GM04504 (cell line): ENCODE measurements at regions not wholly inside any gene's neighbourhood (a gene's known extent, or its start where the extent isn't known, plus 50 kb on each side); places are given as distances from the start of the nearest gene placed in this dataset.

ENCODE experiments used
- DNase-seq: peaks from one replicate; pipeline ENCODE4 v3.0.0-alpha.2; 2012; ENCODE audit warnings: low read depth

GRCh38 chr4:173839865-173840264 is 309.8 kb upstream of the HAND2 start:
- no peak for DNase-seq

DNA sequence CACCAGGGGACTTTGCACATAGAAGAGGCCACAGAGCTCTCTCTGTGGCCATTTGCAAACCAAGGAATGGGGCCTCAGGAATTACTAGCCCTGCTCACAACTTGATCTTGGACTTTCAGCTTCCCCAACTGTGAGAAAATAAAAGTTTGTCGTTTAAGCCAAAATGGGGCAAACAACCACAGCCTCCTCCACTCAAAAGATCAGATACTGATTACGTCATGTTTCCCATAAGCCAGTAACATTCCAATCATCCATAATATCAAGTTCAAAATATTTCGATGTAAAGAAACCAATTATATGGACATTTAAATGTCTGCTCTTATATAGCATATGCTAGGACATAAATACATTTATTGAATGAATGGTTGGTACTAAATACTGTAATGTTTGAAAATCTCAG is 307.5 kb upstream of the HAND2 start:
- no peak for DNase-seq

GRCh38 chr4:173835903-173836302 is 305.9 kb upstream of the HAND2 start:
- DNase-seq = peak; percentile 8

DNA sequence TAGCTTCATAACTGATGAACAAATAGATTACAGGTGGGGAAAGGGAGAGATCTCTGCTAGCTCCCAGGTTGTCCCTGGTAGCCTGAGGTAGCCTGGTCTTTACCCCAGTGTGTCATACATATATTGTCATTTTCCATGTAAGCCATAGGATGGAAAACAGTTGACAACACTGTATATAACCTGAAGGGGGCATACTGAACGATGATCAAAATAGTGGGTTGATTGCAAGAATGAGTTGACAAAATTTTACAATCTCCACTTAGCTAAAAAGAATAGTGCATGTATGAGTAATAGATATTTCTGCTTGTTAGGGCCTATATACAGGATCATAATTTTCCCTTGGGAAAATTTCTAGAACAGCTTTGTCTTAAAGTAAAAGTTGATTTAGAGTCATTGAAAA is 304.1 kb upstream of the HAND2 start:
- no peak for DNase-seq

DNA sequence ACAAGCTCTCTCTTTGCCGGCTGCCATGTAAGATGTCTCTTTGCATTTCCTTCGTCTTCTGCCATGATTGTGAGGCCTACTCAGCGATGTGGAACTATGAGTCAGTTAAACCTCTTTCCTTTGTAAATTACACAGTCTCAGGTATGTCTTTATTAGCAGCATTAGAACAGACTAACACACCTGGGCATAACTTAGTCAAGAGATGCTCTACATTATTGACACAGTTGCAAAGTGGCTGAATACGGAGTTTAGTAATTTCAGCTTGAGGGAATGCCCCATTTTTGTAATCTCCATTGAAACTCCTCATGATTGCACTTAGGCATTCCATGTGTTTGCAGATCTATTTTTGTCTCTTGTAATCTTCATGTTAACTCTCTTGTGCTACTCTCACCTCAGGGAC is 299.5 kb upstream of the HAND2 start:
- no peak for DNase-seq

- no peak for DNase-seq
Measured at GRCh38 chr4:173827707-173828106, 297.7 kb upstream of the HAND2 start.

- peak; percentile 50 for DNase-seq
Measured at GRCh38 chr4:173821876-173822275, 291.8 kb upstream of the HAND2 start.

DNA sequence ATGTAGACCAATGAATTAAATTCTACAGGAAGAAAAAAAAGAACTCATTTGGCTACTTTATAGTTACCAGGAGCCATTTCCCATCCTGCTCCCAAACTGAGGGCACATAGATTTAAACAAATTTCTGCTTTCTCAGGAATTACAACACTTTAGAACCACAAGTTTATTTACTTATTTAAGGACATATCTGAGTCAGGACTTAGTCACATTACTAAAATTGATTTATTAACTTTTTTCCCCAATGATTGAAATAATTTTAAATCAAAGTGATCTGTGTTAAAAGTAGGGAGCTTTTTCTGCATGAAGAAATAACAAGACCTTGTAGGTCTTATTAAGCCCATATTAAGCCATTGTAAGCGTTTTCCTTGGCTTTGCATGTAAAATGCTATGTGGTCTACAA is 291.0 kb upstream of the HAND2 start:
- DNase-seq = peak; percentile 20

DNA sequence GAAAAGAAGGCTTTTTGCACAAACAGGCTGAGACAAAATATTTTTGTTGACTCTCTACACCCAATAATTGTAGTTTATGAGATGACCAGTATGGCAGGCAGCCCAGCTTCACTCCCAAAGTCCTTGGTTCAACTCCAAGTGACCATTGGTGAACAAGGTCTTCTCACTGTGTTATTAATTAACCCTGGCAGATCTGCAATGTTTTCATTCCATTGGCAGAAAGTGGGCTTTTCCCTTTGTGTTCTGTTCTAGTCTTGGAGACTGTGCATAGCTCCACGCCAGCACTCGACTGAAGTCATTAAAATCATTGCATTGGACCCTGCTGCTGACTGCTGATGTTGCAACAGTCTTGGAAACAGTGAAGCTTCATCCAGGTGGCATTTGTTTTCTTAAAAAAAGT is 277.3 kb upstream of the HAND2 start:
- DNase-seq = peak; percentile 82

DNA sequence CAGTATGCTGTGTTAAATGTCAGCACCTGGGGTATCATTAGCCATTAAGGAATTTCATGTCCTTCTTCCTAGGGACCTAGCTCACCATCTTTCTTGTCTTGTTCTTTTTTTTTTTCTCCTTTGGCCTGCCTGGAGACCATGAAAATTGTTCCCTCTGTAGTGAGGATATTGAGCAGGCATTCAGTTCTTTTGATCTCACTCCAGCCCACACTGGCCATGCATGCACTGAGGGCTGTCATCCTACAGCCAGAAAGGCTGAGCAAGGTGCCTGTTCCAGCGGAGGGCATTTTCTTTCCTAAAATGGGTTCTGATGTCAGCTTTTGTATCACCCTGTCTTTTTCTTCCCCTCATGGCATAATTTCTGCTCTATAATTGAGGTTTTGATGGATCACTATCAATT is 275.9 kb upstream of the HAND2 start:
- no peak for DNase-seq

GRCh38 chr4:173802662-173803022 is 272.6 kb upstream of the HAND2 start:
- no peak for DNase-seq

GRCh38 chr4:173801876-173802661 is 272.0 kb upstream of the HAND2 start:
- DNase-seq = no peak

GRCh38 chr4:173801361-173801760 is 271.3 kb upstream of the HAND2 start:
- no peak for DNase-seq

- peak; percentile 10 for DNase-seq
Measured at GRCh38 chr4:173797296-173797695, 267.3 kb upstream of the HAND2 start.

GRCh38 chr4:173794662-173795061 is 264.6 kb upstream of the HAND2 start:
- DNase-seq = peak; percentile 16

GRCh38 chr4:173793937-173794510 is 264.0 kb upstream of the HAND2 start:
- no peak for DNase-seq

DNA sequence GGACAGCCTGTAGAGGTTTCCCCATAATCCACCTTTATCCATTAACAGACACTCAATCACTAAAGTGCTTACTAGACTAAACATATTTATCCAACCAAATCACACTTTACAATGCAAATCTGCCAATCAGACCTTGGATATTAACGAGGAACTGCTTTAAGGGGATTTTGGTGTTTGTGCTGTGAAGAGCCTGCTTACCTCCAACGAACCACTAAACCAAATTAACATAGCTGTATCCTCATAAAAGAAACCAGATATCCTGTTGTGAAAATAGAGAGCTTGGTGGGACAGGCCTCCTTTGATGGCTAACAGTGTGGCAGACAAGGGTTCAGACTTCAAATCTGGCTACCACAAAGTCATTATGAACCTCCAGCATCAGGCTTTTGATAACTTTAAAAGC is 252.6 kb upstream of the HAND2 start:
- DNase-seq = no peak

DNA sequence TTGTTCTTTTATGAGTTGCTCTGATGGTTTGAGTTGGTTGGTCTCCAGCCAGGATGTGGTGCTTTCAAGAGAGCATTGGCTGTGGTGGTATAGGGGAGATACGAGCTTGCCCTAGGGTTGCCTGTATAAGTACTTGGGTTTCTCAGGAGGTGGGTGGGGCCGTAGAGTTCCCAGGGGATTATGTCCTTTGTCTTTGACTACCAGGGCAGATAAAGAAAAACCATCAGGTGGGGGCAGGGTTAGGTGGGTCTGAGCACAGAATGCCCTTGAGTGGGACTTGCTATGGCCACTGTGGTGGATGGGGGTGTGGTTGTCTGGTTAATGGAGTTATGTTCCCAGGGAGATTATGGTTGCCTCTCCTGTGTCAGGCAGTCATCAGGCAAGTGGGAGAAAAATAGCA is 247.9 kb upstream of the HAND2 start:
- DNase-seq = no peak

GRCh38 chr4:173777421-173777820 is 247.4 kb upstream of the HAND2 start:
- no peak for DNase-seq

- DNase-seq = no peak
Measured at GRCh38 chr4:173769568-173769967, 239.5 kb upstream of the HAND2 start.

GRCh38 chr4:173767650-173768049 is 237.6 kb upstream of the HAND2 start:
- DNase-seq = no peak

GRCh38 chr4:173766171-173766600 is 236.2 kb upstream of the HAND2 start:
- no peak for DNase-seq

DNA sequence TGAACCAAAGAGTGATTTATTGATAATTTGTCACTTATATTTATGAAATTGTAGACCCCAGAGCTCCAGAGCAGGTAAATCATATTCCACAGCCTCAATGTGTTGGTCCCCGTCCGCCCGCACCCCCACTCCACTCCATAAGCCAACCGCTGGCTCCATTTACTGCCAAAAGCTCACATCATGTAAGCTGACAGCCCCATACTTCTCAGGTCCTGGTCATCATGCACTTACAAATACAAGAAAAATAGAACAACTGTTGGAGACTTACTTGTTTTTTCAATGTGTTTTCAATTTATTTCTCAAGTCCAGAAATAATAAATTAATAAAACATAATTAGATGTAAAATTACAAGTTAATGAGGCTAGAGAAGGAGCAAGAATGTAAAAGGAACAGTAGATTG is 235.7 kb upstream of the HAND2 start:
- DNase-seq = no peak

DNA sequence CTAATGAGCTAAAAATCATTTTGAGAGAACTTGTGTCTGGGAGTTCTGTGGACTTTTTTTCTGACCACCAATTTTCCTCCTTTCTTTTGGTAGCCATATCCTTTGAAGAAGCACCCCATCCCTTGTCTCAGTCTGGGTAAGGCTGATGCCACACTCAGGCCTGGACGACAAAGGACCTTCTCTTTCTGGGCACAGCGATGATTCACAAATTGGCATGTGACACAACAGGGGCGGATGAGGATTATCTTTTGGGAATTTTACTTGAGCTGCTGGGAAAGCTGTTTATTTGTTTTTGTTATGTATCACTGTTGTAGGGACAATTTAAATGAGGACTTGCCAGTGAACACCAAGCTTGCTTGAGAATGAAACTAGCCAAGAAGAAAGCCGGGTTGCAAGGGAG is 233.4 kb upstream of the HAND2 start:
- no peak for DNase-seq
